Suprapubic skin (tissue), 4 donors: ENCODE measurements at regions not wholly inside any gene's neighbourhood (a gene's known extent, or its start where the extent isn't known, plus 50 kb on each side); places are given as distances from the start of the nearest gene placed in this dataset.

ENCODE experiments used
- CTCF ChIP-seq, 2 donors: fragments of 200-600 bp in 1 of 2; fragments of 450-650 bp in 1 of 2; sonication (generic) in 1 of 2; IDR thresholded peaks; one replicate each; pipeline ENCODE4 v1.5.1; 2016 to 2019; ENCODE audit warnings: antibody characterized with exemption in 2 of 2, mild to moderate bottlenecking in 1 of 2, moderate library complexity in 1 of 2
- EP300 ChIP-seq: sonication (generic); formaldehyde crosslinking; IDR thresholded peaks from one replicate; pipeline ENCODE4 v1.6.1; 2017; ENCODE audit warnings: antibody characterized with exemption
- POLR2AphosphoS5 ChIP-seq, 3 donors: sonication (generic); formaldehyde crosslinking; IDR thresholded peaks; one replicate each; pipeline ENCODE4 v1.6.1; 2017; ENCODE audit warnings: antibody characterized with exemption in 3 of 3

- TF ChIP-seq EP300, result no peak
- no peak for TF ChIP-seq POLR2AphosphoS5 (IDR thresholded peaks at IDR 0.05)
- no peak for TF ChIP-seq CTCF (IDR thresholded peaks at IDR 0.05)
Observed at GRCh38 chr14:62557416-62557815, 487.8 kb downstream of the KCNH5 start.
